ENCODE measurements at regions not wholly inside any gene's neighbourhood (a gene's known extent, or its start where the extent isn't known, plus 50 kb on each side); places are given as distances from the start of the nearest gene placed in this dataset.

- Mint-ChIP-seq H3K36me3 (ENCODE audit: low read depth, unreplicated experiment) (no peaks in the 10 kb centered on the region), H3K9me3 (ENCODE audit: unreplicated experiment) (no peaks in the 10 kb centered on the region), H3K27me3 (ENCODE audit: low read depth, unreplicated experiment) (no peaks in the 10 kb centered on the region), H3K27ac (ENCODE audit: unreplicated experiment) (no peak overlapping the region), H3K4me3 (ENCODE audit: unreplicated experiment) (no peak overlapping the region), H3K4me1 (ENCODE audit: low read depth, unreplicated experiment) (peaks cover 14% of the 10 kb centered on the region)
- Histone ChIP-seq H3K9ac (ENCODE audit: low read length) (no peak overlapping the region), H2AFZ (ENCODE audit: low read depth, low read length) (no peak overlapping the region), H4K20me1 (ENCODE audit: insufficient read depth, low read length) (no peaks in the 10 kb centered on the region), H3K4me3 (ENCODE audit: insufficient read depth, low read depth, low read length) (no peak overlapping the region), H3K4me2 (ENCODE audit: low read length) (no peak overlapping the region), H3K9me3 (ENCODE audit: insufficient read depth, low read depth, low read length) (no peaks in the 10 kb centered on the region), H3K36me3 (ENCODE audit: insufficient read depth, low read length) (no peaks in the 10 kb centered on the region), H3K27ac (ENCODE audit: low read depth, low read length) (no peak overlapping the region), H3K27me3 (ENCODE audit: insufficient read depth, low read length) (no peaks in the 10 kb centered on the region), H3K4me1 (ENCODE audit: insufficient read depth, low read length) (peaks cover 17% of the 10 kb centered on the region), H3K79me2 (ENCODE audit: insufficient read depth, low read length) (no peaks in the 10 kb centered on the region)
- TF ChIP-seq CTCF (IDR thresholded peaks at IDR 0.05; ENCODE audit: insufficient read depth, low read depth, low read length) (no peak), EZH2 (IDR thresholded peaks at IDR 0.05; ENCODE audit: insufficient read depth, low read length) (no peak)
- DNase-seq (ENCODE audit: low read depth) (no peak), FAIRE-seq (no peak)
These were observed 529.5 kb downstream of the ETS1 start for GRCh38 chr11:128057786-128058395.

- H3K9me3 Mint-ChIP-seq (ENCODE audit: unreplicated experiment), result no peaks in the 10 kb centered on the region
- peaks cover 18% of the 10 kb centered on the region for H3K4me1 Mint-ChIP-seq (ENCODE audit: low read depth, unreplicated experiment)
These were observed 531.7 kb downstream of the ETS1 start for GRCh38 chr11:128055576-128056217.

More at GRCh38 chr11:128055576-128056217, 531.7 kb downstream of the ETS1 start:
- no peaks in the 10 kb centered on the region for H3K27me3 Mint-ChIP-seq (ENCODE audit: low read depth, unreplicated experiment)
- Histone ChIP-seq H3K4me3 (ENCODE audit: insufficient read depth, low read depth, low read length) (no peak overlapping the region), H2AFZ (ENCODE audit: low read depth, low read length) (no peak overlapping the region), H3K79me2 (ENCODE audit: insufficient read depth, low read length) (no peaks in the 10 kb centered on the region), H3K9ac (ENCODE audit: low read length) (no peak overlapping the region), H3K27ac (ENCODE audit: low read depth, low read length) (no peak overlapping the region), H3K36me3 (ENCODE audit: insufficient read depth, low read length) (no peaks in the 10 kb centered on the region), H3K4me2 (ENCODE audit: low read length) (no peak overlapping the region), H4K20me1 (ENCODE audit: insufficient read depth, low read length) (no peaks in the 10 kb centered on the region), H3K4me1 (ENCODE audit: insufficient read depth, low read length) (peaks cover 25% of the 10 kb centered on the region), H3K27me3 (ENCODE audit: insufficient read depth, low read length) (no peaks in the 10 kb centered on the region), H3K9me3 (ENCODE audit: insufficient read depth, low read depth, low read length) (no peaks in the 10 kb centered on the region)
- no peaks in the 10 kb centered on the region for H3K36me3 Mint-ChIP-seq (ENCODE audit: low read depth, unreplicated experiment)
- FAIRE-seq (no peak), DNase-seq (ENCODE audit: low read depth) (no peak)
- TF ChIP-seq CTCF (IDR thresholded peaks at IDR 0.05; ENCODE audit: insufficient read depth, low read depth, low read length) (no peak), EZH2 (IDR thresholded peaks at IDR 0.05; ENCODE audit: insufficient read depth, low read length) (no peak)
- no peak overlapping the region for H3K27ac Mint-ChIP-seq (ENCODE audit: unreplicated experiment)
- H3K4me3 Mint-ChIP-seq (ENCODE audit: unreplicated experiment), result no peak overlapping the region

All from astrocyte (in vitro differentiated cells and primary cell).